ENCODE measurements at regions not wholly inside any gene's neighbourhood (a gene's known extent, or its start where the extent isn't known, plus 50 kb on each side); places are given as distances from the start of the nearest gene placed in this dataset.
A peak's percentile ranks its signal among the peaks of the same experiment; 100 is the strongest.
"Not testable (repeated sequence)": the region's sequence is repeated elsewhere in the genome, so short reads cannot be mapped to it uniquely, and the experiment has no call there.

DNA sequence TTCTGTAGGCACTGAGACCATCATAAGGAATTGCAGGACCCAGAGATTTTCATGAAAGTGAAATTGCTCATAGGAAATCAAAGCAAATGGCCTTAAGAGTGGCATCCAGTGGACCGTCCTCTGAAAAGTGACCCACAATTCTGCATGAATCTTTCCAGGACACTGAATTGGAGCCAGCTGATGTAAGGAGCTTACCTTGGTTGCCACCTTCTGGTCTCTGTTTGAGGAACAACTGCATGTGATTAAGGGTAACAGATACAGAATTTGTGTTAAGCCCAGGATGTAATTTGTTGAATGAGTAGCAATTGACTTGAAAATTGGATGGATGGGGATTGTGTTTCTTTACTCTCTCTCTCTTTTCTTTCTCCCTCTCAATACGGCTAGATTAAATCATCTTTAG is 49.9 kb upstream of the GAS1 start:
- no peak for DNase-seq (ENCODE audit: low read depth)

DNA sequence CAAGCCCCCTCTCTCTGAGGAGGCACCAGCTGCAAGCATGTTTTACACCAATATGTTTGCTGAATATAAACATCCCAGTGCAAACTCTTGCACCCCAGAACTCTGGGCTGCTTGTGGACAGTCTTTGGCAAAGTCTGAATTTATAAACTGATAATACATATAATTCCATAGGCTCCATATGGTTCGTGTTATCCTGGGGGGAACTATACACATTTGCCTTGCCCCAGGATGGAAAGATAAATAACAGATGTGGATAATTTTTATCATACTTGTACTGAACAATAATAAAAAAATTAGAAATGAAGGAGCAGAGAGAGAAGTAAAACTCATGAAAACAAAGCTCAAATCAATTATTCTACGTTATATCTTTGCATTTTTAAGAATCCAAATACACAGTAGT is 50.6 kb upstream of the GAS1 start:
- no peak for DNase-seq (ENCODE audit: low read depth)

DNA sequence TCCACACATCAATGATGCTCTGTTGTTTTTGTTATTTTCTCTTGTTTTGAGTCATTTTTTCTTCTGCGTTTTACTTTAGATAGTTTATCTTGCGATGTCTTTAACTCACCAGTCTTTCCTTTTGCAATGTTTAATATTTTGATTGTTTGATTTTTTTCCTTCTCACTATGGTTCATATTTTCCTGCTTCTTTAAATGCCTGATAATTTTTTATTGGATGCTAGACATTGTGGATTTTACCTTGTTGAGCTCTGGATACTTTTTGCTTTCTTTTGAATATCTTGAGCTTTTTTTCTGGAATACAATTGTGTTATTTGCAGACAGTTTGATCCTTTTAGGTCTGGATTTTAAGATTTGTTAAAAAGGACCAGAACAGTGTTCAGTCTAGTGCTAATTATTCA is 55.2 kb upstream of the GAS1 start:
- DNase-seq (ENCODE audit: low read depth), result no peak

DNA sequence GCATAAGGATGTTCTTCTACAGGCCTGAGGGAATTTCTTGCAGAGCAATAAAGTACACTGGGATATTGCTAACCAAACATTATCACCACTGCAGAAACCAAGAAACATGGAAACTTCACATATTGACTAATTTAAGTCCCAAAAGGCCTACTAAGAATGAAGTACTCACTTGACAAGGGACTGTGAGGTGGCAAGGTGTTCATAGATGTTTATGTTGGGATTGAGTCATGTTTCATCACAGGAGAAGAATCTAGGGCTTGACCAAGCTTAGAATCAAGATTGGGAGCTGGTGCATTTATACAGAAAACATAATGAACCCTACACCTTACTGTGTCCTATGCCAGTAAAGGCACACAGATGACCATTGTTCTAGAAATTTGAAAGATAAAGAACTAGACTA is 56.7 kb upstream of the GAS1 start:
- no peak for DNase-seq (ENCODE audit: low read depth)

DNA sequence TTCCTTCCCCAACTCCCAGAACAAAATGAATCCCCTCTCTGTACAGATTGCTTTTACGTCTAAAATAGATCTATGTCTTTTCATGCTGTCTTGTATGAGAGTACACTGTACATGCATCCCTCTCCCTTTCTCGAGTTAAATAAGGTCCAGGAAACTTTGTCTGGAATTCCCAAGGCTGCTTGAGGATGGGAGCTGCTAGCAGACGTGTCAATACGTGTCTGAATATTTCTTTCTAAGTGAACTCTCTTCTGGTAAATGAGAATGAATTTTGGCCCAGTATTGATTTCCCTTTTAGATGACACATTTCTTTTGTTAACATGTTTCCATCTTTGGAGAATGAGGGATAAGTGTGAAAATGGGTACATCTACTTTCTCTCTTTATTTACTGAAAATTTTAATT is 59.6 kb upstream of the GAS1 start:
- DNase-seq (ENCODE audit: low read depth), result no peak

DNA sequence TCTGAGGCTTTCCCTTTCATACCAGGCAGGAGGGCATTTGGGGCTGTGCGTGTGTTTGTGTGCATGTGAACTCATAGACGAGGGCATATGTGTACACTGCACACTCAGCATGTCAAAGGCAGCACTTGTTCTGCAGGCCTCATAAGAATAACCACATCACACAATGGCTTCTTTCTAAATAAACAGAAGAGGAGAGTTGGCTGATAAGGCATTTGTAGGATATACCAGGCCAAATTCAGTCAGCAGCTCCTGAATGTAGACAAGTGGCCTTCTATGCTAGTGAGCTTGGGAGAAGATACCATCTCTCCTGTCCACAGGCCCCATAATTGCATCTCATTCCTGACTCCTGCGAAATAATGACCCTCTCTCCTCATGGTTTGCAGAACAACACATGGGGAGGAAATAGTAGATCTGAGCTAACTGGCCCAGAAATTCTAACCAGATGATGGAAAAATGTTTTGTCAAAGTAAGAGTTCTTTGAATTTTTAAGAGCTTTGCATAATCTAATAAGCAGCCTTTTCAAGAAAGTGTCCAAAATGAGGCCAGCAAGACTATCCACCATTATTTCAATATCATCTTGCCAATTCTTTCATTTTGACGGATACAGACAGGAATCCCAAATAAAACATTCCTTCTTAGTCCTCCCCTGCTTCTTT is 60.5 kb upstream of the GAS1 start:
- DNase-seq (ENCODE audit: low read depth), result no peak

DNA sequence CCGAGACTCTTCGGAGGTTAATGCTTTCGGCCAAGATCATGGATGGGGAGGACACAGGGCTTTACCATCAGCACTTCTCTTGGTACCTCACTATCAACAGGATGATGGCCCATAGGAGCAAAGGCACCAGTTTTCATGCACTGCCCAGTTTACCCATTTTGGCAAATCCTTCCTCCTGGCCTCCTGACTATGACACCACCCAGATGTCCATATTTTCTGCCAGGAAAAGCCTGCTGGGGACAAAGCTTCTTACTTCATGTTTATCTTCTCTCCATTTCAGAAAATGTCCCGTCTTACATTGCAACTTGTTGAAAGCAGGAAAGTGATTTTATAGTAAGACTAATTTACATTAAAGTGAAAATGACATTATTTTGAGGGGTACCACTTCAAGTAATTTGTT is 61.4 kb upstream of the GAS1 start:
- DNase-seq (ENCODE audit: low read depth), result no peak

DNA sequence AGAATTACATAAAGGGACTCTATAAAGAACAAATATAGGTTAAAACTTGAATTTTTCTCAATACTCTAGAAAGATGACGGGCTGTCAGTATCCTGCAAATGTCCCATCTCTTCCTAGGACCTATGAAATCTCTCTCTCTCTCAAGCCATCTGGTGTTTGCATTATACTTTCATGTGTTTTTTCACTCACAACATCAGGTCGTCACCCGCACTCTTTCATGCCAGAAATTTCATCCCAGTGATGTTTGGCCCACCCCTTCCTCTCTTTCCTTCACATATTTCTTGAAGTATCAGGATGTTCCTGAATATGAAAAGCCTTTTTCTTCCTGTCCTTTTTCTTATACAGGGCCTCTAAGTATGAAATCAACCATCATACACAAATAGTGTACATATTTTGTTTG is 63.3 kb upstream of the GAS1 start:
- no peak for DNase-seq (ENCODE audit: low read depth)

DNA sequence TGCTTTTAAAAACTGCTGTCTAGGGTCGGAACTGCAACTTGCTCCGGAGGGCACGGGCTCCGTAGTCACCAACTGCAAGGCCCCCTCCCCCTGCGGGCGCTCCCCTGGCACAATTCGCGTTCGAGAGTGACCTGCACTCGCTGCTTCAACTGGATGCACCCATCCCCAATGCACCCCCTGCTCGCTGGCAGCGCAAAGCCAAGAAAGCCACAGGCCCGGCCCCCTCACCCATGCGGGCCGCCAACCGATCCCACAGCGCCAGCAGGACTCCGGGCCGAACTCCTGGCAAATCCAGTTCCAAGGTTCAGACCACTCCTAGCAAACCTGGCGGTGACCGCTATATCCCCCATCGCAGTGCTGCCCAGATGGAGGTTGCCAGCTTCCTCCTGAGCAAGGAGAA is 64.2 kb upstream of the GAS1 start:
- no peak for DNase-seq (ENCODE audit: low read depth)

DNA sequence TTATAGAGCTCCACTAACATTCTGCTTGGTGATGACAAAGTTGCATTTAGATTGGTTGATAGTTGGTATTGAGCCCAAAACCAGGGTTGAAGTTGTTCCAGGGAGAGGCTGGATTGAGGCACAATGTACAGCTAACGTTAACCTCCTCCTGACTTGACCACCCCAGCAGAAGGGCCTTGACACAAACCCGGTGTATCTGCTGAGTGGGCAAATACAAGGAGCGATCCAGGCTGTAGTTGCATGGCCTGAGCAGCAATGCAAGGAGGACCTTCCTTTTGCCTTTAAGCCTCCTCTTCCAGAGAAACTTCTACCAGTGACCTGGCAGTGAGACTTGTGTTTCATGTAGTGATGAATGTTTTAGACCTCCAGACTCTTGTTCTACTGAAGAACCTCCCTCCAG is 66.2 kb upstream of the GAS1 start:
- DNase-seq (ENCODE audit: low read depth), result no peak

DNA sequence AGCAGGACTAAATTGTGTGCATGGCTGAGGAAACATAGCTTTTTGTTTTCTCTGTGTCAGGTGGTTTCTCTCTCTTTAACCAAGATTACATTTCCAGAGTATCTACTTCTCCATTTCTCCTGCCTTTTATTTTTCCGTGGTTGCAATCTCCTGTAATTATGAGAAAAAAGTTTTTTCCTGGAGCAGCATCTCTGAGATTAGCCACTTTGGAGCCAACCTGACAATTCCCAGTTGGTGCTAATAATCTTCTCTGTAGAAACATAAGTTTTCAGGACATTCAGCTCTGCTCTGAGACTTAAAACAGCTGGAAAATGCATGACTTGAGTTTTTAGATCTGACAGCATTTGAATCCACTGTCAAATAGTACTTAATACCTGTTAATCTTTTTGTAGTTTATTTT is 67.1 kb upstream of the GAS1 start:
- DNase-seq (ENCODE audit: low read depth), result no peak

DNA sequence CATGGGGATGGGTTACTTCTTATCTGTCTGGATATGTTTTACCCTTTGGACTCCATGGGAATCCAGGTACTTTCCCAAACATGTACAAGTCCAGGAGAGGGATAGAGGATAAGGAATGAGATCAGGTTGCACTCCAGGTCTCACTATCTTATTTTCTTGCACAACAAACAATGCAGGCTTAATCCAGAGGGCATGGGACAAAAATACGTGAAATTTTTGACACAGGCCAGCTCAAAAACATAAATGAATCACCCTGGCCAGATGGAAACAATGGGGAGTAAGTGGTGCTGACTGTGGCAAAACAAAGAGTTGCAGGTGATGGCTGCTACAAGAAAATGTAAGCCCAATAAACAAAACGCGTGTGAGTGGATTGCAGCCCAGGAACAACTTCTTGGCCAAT is 69.4 kb upstream of the GAS1 start:
- DNase-seq (ENCODE audit: low read depth), result no peak

DNA sequence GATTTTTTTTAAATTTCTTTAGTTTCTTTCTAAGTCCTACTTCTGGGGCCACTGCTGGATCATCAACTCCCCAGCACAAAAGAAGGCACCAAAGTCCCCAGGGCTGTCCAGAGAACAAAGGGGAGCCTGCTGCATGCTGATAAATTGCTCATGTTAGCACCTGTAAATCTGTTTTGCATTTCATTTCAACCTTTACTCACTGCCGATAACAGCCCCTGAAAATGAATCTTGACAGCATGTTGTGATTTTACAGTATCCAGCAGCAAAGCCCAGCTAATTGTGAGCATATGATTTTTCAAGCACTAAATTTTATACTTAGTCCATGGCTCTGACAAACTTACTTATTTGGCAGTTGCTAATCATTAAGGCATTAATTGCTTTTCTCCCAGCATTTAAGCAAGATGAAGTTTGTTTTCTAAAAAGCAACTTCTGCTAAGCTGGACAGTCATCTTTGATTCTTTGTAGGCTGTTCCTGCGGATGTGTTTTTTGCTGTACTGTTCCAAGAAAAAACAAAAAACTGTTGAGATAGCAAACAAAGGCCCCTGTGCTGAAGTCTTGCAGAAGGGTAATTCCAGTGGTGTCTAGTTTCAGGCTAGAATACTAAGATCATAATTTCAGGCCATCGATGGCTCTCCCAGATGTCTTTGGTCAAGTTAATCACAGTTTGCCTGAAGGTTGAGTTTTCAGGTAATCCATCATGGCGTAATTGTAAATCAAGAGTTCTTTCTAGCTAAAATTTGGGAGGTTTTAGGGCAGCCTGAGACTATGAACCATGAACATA is 73.1 kb upstream of the GAS1 start:
- no peak for DNase-seq (ENCODE audit: low read depth)

DNA sequence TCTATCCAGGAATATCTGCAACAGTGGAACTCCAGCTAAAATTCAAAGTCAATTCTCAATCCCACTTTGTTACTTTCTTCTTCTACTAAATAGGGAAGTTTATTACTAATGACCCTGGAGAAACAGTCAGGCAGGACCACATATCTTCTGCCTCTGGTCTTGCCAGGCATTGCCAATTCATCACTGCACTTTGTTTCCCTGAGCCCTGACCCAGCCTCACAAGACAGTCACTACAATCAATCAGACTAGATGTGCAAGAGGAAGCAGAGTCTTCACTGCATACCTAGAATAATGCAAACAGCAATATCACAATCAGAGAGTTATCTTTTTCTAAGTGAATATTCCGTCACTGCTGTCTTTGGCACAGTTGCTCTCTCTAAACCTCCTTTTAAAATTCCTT is 74.9 kb upstream of the GAS1 start:
- DNase-seq (ENCODE audit: low read depth), result no peak

DNA sequence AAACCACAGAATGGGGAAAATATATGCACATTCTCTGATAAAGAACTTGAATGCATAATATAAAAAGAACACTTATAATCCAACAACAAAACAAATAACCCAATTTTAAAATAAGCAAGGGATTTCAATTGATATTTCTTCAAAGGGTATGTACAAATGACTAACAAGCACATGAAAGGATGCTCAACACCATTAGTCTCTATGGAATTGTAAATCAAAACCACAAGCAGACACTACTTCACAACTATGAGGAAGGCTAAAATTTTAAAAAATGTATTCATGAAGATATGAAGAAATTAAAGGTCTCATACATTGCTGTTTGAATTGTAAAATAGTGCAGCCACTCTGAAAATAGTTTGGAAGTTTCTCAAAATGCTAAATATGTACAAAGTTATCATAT is 78.9 kb upstream of the GAS1 start:
- DNase-seq (ENCODE audit: low read depth), result peak; percentile 20

DNA sequence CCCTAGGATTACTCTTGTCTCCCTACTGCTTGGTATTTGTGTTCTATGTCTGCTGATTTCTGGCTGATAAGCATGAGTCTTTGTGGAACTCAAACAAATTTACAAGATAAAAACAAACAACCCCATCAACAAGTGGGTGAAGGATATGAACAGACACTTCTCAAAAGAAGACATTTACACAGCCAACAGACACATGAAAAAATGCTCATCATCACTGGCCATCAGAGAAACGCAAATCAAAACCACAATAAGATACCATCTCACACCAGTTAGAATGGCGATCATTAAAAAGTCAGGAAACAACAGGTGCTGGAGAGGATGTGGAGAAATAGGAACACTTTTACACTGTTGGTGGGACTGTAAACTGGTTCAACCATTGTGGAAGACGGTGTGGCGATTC is 81.5 kb upstream of the GAS1 start:
- DNase-seq (ENCODE audit: low read depth), result not testable (repeated sequence)

DNA sequence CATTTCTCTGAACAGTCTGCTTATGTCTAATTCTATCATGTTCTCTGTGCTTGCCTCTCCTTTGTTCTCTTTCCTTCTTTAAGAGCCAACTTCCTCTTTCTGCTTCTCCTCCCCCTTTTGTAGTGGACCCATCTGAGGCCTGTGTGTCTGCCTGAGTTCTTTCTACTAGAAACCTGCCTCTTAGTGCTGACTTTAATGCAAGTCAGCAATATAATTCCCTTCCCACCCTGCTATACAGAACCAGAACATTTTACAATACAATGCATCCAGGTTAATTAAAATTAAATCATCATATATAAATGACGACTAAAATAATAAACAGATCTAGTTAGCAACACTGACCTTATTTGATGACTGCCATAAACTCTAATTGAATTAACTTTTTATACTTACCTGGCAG is 82.6 kb upstream of the GAS1 start:
- no peak for DNase-seq (ENCODE audit: low read depth)

DNA sequence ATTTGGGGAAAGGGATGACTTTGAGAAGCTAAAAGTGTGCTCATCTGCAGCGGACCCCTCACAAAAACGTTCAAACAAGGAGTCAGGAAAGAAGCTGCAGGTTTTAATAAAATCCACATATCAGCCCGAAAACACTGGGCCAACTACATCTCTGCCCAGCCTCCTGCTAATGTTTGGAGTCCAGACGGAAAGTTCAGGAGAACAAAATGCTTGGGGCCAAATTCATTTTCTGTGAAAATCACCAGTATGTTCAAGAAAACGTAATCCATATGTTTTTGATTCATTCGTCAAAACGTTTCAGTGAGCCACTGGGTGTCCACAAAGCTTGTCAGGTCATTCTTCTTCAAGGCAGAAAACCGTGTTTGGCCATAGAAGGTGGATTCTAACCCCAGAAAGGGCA is 87.5 kb upstream of the GAS1 start:
- DNase-seq (ENCODE audit: low read depth), result no peak

DNA sequence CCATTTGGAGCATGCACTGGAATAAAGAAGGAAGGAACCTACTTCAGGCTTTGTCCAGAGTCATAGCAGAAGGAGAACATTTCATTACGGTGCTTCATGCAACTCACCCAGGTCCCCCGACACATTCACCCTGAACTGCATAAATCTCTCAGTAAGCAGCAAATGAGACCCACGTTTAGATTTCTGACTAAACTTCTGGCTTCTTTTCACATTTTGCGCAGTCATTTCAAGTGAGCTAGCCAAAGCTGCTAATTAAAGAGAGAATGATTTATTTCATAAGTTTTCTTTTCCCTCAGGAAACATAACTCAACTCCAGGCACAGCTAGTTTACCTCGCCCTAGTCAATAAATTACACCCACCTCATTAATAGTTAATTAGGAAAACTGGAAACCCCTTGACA is 88.6 kb upstream of the GAS1 start:
- no peak for DNase-seq (ENCODE audit: low read depth)

DNA sequence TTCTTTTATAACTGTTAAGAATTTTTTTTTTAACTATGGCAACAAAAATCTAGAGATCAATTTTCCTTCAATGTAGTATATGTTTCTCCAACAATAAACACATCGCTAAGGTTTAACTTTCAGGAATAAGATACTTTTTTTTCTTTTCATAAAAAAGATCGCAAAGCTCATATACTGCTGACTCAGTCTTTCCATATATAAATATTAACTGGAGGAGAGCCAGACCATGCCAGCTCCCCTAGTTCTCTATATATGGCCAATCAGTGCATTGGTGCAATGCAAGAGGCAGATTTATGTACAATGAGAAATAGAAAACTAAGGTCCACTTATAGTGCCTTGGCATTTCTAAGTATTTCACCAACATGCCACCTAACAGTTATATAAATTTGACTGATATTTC is 89.2 kb upstream of the GAS1 start:
- DNase-seq (ENCODE audit: low read depth), result no peak

DNA sequence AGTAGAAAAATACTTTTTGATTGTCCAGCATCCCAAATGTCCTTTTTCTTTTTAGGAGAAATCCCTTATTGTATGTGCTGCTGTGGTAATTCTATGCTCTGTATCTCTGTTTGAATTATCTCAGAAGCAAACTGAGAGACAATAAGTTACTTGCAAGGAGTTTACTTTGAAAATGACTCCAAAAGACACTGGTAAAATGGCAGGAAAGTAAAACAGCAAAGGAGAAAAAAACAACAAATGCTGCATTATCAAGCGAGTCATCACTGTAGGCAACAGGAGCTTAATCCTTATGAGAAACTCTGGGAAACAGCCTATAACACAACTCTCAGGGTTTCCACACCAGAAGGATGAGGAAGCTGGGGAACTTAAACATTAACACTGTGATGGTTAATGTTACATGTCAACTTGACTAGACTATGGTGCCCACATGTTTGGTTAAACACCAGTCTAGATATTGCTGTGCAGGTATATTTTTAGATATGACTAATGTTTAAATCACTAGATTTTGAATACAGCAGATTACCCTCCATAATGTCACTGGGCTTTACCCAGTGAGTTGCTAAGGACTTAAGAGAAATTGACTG is 92.6 kb upstream of the GAS1 start:
- DNase-seq (ENCODE audit: low read depth), result peak; percentile 88

DNA sequence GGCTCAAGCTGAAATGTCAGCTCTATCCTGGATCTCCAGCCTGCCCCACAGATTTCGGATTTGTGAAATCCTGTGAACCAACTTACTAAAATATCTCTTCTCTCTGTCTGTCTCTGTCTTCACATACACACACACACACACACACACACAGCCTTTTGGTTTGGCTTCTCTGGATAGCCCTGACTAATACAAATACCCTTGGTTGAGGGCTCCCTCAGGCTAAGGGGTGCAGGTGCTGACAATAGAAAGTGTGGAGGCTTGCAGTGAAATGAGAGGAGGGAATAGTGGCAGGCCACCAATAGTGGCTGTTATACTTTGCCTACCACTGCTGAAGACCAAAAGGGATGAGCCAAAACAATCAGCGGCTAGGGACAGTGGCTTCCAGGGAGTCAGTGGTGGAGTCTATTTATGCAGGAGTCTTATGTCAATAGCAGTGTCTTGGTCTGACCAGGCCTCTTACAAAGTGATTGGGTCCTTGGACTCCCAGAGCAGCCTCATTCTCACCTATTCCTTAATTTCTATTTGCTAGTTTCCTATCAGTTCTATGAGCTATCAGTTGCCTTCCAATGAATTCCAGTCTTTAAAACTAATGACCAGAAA is 93.2 kb upstream of the GAS1 start:
- no peak for DNase-seq (ENCODE audit: low read depth)

Data from LHCN-M2 (cell line).